MM.1S (cell line): ENCODE measurements at regions not wholly inside any gene's neighbourhood (a gene's known extent, or its start where the extent isn't known, plus 50 kb on each side); places are given as distances from the start of the nearest gene placed in this dataset.

Experiments
- DNase-seq: peaks from one replicate; pipeline ENCODE4 v3.0.0-alpha.2; 2015
- H2AFZ ChIP-seq: fragments of 300-600 bp; sonication (generic); 2 replicates; pipeline ENCODE4 v1.6.0; 2016; ENCODE audit warnings: antibody characterized with exemption, low read length
- H3F3A ChIP-seq: fragments of 300-600 bp; sonication (generic); 2 replicates; pipeline ENCODE4 v1.6.1; 2016; ENCODE audit warnings: mild to moderate bottlenecking, antibody characterized with exemption, low read length, moderate library complexity, mixed read lengths; ENCODE audit not compliant: insufficient read depth
- H3K27ac ChIP-seq: fragments of 300-600 bp; sonication (generic); 2 replicates; pipeline ENCODE4 v1.5.1; 2016; ENCODE audit warnings: mild to moderate bottlenecking, low read length
- H3K27me3 ChIP-seq: fragments of 300-600 bp; sonication (generic); replicated peaks from 2 replicates; pipeline ENCODE4 v1.6.0; 2016; ENCODE audit warnings: low read length; ENCODE audit not compliant: insufficient read depth
- H3K36me3 ChIP-seq: fragments of 300-600 bp; sonication (generic); replicated peaks from 2 replicates; pipeline ENCODE4 v1.6.1; 2016; ENCODE audit warnings: mild to moderate bottlenecking, low read length, mixed read lengths; ENCODE audit not compliant: insufficient read depth
- H3K4me1 ChIP-seq: fragments of 300-600 bp; sonication (generic); 2 replicates; pipeline ENCODE4 v1.6.1; 2016; ENCODE audit warnings: low read length, mixed read lengths
- H3K4me2 ChIP-seq: fragments of 300-600 bp; sonication (generic); 2 replicates; pipeline ENCODE4 v1.6.0; 2016; ENCODE audit warnings: low read depth, low read length
- H3K4me3 ChIP-seq: fragments of 300-600 bp; sonication (generic); 2 replicates; pipeline ENCODE4 v1.5.1; 2016; ENCODE audit warnings: low read length, mixed read lengths
- H3K79me2 ChIP-seq: fragments of 300-600 bp; sonication (generic); 2 replicates; pipeline ENCODE4 v1.6.1; 2016; ENCODE audit warnings: mixed run types, low read length, mixed read lengths
- H3K9ac ChIP-seq: fragments of 300-600 bp; sonication (generic); 2 replicates; pipeline ENCODE4 v1.6.1; 2016; ENCODE audit warnings: low read length, mixed read lengths
- H3K9me2 ChIP-seq: fragments of 300-600 bp; sonication (generic); replicated peaks from 2 replicates; pipeline ENCODE4 v1.6.1; 2016; ENCODE audit warnings: mild to moderate bottlenecking, low read length, mixed read lengths; ENCODE audit not compliant: insufficient read depth
- H3K9me3 ChIP-seq: fragments of 300-600 bp; sonication (generic); replicated peaks from 2 replicates; pipeline ENCODE4 v1.6.1; 2016; ENCODE audit warnings: mild to moderate bottlenecking, low read length, mixed read lengths; ENCODE audit not compliant: insufficient read depth
- H4K20me1 ChIP-seq: fragments of 300-600 bp; sonication (generic); 2 replicates; pipeline ENCODE4 v1.6.1; 2016; ENCODE audit warnings: mild to moderate bottlenecking, low read length, moderate library complexity, mixed read lengths; ENCODE audit not compliant: insufficient read depth
- CTCF ChIP-seq: fragments of 300-600 bp; sonication (generic); IDR thresholded peaks from 2 replicates; pipeline ENCODE4 v1.5.1; 2016; ENCODE audit warnings: antibody characterized with exemption, low read length, mixed read lengths
- EZH2 ChIP-seq: fragments of 300-600 bp; sonication (generic); optimal IDR thresholded peaks from 2 replicates; pipeline ENCODE3; 2017; ENCODE audit warnings: low read depth, mild to moderate bottlenecking, antibody characterized with exemption, low read length, mixed read lengths
- EZH2phosphoT487 ChIP-seq: fragments of 300-600 bp; sonication (generic); IDR thresholded peaks from 2 replicates; pipeline ENCODE4 v1.6.1; 2018; ENCODE audit warnings: antibody characterized with exemption, low read length

- peaks cover 12% of the 10 kb centered on the region for H3K4me1 ChIP-seq
- H3K4me2 ChIP-seq: no peak overlapping the region
- peak; percentile 43 for DNase-seq
- H3K9ac ChIP-seq: no peak overlapping the region
- H3K27me3 ChIP-seq: no peaks in the 10 kb centered on the region
- no peaks in the 10 kb centered on the region for H3K9me2 ChIP-seq
- H3K4me3 ChIP-seq: no peak overlapping the region
- H3K79me2 ChIP-seq: no peaks in the 10 kb centered on the region
- H2AFZ ChIP-seq: no peak overlapping the region
- H3K27ac ChIP-seq: no peak overlapping the region
- H3F3A ChIP-seq: no peaks in the 10 kb centered on the region
- no peaks in the 10 kb centered on the region for H4K20me1 ChIP-seq
- TF ChIP-seq CTCF: no peak
- no peak for TF ChIP-seq EZH2
- TF ChIP-seq EZH2phosphoT487: no peak
- no peaks in the 10 kb centered on the region for H3K9me3 ChIP-seq
- no peaks in the 10 kb centered on the region for H3K36me3 ChIP-seq
Observed at GRCh38 chr12:4856596-4856995, 53.1 kb upstream of the KCNA1 start.

- TF ChIP-seq EZH2phosphoT487: no peak
- TF ChIP-seq CTCF: peak; percentile 88
- Histone ChIP-seq H3K27ac (no peak overlapping the region), H3K4me3 (peak overlapping the region; percentile 28; the same call in 1 of the 2 replicates), H3K9me3 (no peaks in the 10 kb centered on the region), H3K4me2 (peak overlapping the region; percentile 56), H3K36me3 (no peaks in the 10 kb centered on the region), H3K4me1 (peaks cover 12% of the 10 kb centered on the region), H2AFZ (peak overlapping the region; percentile 48), H3K9ac (no peak overlapping the region), H4K20me1 (no peaks in the 10 kb centered on the region), H3K27me3 (no peaks in the 10 kb centered on the region), H3K79me2 (no peaks in the 10 kb centered on the region), H3K9me2 (no peaks in the 10 kb centered on the region), H3F3A (no peaks in the 10 kb centered on the region)
- DNase-seq: peak; percentile 80
Observed at GRCh38 chr12:4857472-4858291, 52.0 kb upstream of the KCNA1 start.

GRCh38 chr12:4858386-4858785 lies 51.3 kb upstream of the KCNA1 start:
- Histone ChIP-seq H3K27me3 (no peaks in the 10 kb centered on the region), H4K20me1 (no peaks in the 10 kb centered on the region), H2AFZ (no peak overlapping the region), H3K4me3 (no peak overlapping the region), H3K9me3 (no peaks in the 10 kb centered on the region), H3K9ac (no peak overlapping the region), H3K9me2 (no peaks in the 10 kb centered on the region), H3K4me1 (peaks cover 12% of the 10 kb centered on the region), H3K36me3 (no peaks in the 10 kb centered on the region), H3K27ac (no peak overlapping the region), H3F3A (no peaks in the 10 kb centered on the region), H3K4me2 (peak overlapping the region; percentile 56; the same call in 1 of the 2 replicates), H3K79me2 (no peaks in the 10 kb centered on the region)
- TF ChIP-seq EZH2 (no peak), EZH2phosphoT487 (no peak), CTCF (no peak)
- DNase-seq: no peak
